MM.1S (cell line): ENCODE measurements at regions not wholly inside any gene's neighbourhood (a gene's known extent, or its start where the extent isn't known, plus 50 kb on each side); places are given as distances from the start of the nearest gene placed in this dataset.

ENCODE experiments used
- EZH2 ChIP-seq: fragments of 300-600 bp; sonication (generic); optimal IDR thresholded peaks from 2 replicates; pipeline ENCODE3; 2017; ENCODE audit warnings: low read depth, mild to moderate bottlenecking, antibody characterized with exemption, low read length, mixed read lengths
- EZH2phosphoT487 ChIP-seq: fragments of 300-600 bp; sonication (generic); IDR thresholded peaks from 2 replicates; pipeline ENCODE4 v1.6.1; 2018; ENCODE audit warnings: antibody characterized with exemption, low read length
- TF ChIP-seq, protein P1 (sequence below): fragments of 300-600 bp; sonication (generic); IDR thresholded peaks from 2 replicates; pipeline ENCODE4 v1.5.1; 2016; ENCODE audit warnings: antibody characterized with exemption, low read length, mixed read lengths

- TF ChIP-seq, protein P1, sequence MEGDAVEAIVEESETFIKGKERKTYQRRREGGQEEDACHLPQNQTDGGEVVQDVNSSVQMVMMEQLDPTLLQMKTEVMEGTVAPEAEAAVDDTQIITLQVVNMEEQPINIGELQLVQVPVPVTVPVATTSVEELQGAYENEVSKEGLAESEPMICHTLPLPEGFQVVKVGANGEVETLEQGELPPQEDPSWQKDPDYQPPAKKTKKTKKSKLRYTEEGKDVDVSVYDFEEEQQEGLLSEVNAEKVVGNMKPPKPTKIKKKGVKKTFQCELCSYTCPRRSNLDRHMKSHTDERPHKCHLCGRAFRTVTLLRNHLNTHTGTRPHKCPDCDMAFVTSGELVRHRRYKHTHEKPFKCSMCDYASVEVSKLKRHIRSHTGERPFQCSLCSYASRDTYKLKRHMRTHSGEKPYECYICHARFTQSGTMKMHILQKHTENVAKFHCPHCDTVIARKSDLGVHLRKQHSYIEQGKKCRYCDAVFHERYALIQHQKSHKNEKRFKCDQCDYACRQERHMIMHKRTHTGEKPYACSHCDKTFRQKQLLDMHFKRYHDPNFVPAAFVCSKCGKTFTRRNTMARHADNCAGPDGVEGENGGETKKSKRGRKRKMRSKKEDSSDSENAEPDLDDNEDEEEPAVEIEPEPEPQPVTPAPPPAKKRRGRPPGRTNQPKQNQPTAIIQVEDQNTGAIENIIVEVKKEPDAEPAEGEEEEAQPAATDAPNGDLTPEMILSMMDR = no peak
- TF ChIP-seq EZH2 (no peak), EZH2phosphoT487 (no peak)
Observed at GRCh38 chr5:38692781-38693527, 136.5 kb upstream of the LIFR start.
